Karpas-422 (cell line): ENCODE measurements at regions not wholly inside any gene's neighbourhood (a gene's known extent, or its start where the extent isn't known, plus 50 kb on each side); places are given as distances from the start of the nearest gene placed in this dataset.
A peak's percentile ranks its signal among the peaks of the same experiment; 100 is the strongest.

ENCODE experiments used
- DNase-seq: peaks from one replicate; pipeline ENCODE4 v3.0.0-alpha.2; 2015
- H2AFZ ChIP-seq: fragments of 200-600 bp; sonication (generic); 2 replicates; pipeline ENCODE4 v1.6.1; 2014; ENCODE audit warnings: antibody characterized with exemption, low read length, mixed read lengths
- H3K27ac ChIP-seq: fragments of 200-600 bp; sonication (generic); 2 replicates; pipeline ENCODE4 v1.5.1; 2014; ENCODE audit warnings: mild to moderate bottlenecking, low read length, moderate library complexity
- H3K27me3 ChIP-seq: fragments of 200-600 bp; sonication (generic); 2 replicates; pipeline ENCODE4 v1.6.1; 2014; ENCODE audit warnings: low read length, mixed read lengths
- H3K36me3 ChIP-seq: fragments of 200-600 bp; sonication (generic); 2 replicates; pipeline ENCODE4 v1.6.1; 2014; ENCODE audit warnings: low read length, mixed read lengths; ENCODE audit not compliant: insufficient read depth
- H3K4me1 ChIP-seq: fragments of 200-600 bp; sonication (generic); 2 replicates; pipeline ENCODE4 v1.6.1; 2014; ENCODE audit warnings: mild to moderate bottlenecking, low read length, mixed read lengths
- H3K4me2 ChIP-seq: fragments of 200-600 bp; sonication (generic); 2 replicates; pipeline ENCODE4 v1.6.1; 2014; ENCODE audit warnings: low read length, low read depth, mild to moderate bottlenecking; ENCODE audit not compliant: poor library complexity, severe bottlenecking
- H3K4me3 ChIP-seq: fragments of 200-600 bp; sonication (generic); 2 replicates; pipeline ENCODE4 v1.5.1; 2014; ENCODE audit warnings: mild to moderate bottlenecking, antibody characterized with exemption, low read length, mixed read lengths
- H3K79me2 ChIP-seq: fragments of 200-600 bp; sonication (generic); 2 replicates; pipeline ENCODE4 v1.6.1; 2014; ENCODE audit warnings: mild to moderate bottlenecking, low read length, mixed read lengths
- H3K9ac ChIP-seq: fragments of 200-600 bp; sonication (generic); 2 replicates; pipeline ENCODE4 v1.6.0; 2014; ENCODE audit warnings: low read length
- H3K9me2 ChIP-seq: fragments of 200-600 bp; sonication (generic), shearing (Covaris generic); replicated peaks from 2 replicates; pipeline ENCODE4 v1.6.0; 2014; ENCODE audit warnings: mild to moderate bottlenecking, low read length, moderate library complexity; ENCODE audit not compliant: insufficient read depth
- H3K9me3 ChIP-seq: fragments of 300-700, 200-600 bp; sonication (generic); 2 replicates; pipeline ENCODE4 v1.6.1; 2014; ENCODE audit warnings: low read length, mixed read lengths
- H4K20me1 ChIP-seq: fragments of 200-600 bp; sonication (generic); 2 replicates; pipeline ENCODE4 v1.6.1; 2014; ENCODE audit warnings: mild to moderate bottlenecking, antibody characterized with exemption, low read length, low read depth; ENCODE audit not compliant: insufficient read depth

- no peak overlapping the region for H3K9ac ChIP-seq
- H3K4me1 ChIP-seq: peaks cover 5% of the 10 kb centered on the region; the same call in 1 of the 2 replicates
- no peaks in the 10 kb centered on the region for H3K36me3 ChIP-seq
- no peak overlapping the region for H3K4me2 ChIP-seq
- no peaks in the 10 kb centered on the region for H3K79me2 ChIP-seq
- no peaks in the 10 kb centered on the region for H3K9me3 ChIP-seq
- no peaks in the 10 kb centered on the region for H4K20me1 ChIP-seq
- H3K4me3 ChIP-seq: no peak overlapping the region
- no peaks in the 10 kb centered on the region for H3K27me3 ChIP-seq
- no peak overlapping the region for H2AFZ ChIP-seq
- no peak for DNase-seq
- H3K9me2 ChIP-seq: no peaks in the 10 kb centered on the region
- no peak overlapping the region for H3K27ac ChIP-seq
Observed at GRCh38 chr3:107942244-107942643, 148.6 kb downstream of the CD47 start.

DNA sequence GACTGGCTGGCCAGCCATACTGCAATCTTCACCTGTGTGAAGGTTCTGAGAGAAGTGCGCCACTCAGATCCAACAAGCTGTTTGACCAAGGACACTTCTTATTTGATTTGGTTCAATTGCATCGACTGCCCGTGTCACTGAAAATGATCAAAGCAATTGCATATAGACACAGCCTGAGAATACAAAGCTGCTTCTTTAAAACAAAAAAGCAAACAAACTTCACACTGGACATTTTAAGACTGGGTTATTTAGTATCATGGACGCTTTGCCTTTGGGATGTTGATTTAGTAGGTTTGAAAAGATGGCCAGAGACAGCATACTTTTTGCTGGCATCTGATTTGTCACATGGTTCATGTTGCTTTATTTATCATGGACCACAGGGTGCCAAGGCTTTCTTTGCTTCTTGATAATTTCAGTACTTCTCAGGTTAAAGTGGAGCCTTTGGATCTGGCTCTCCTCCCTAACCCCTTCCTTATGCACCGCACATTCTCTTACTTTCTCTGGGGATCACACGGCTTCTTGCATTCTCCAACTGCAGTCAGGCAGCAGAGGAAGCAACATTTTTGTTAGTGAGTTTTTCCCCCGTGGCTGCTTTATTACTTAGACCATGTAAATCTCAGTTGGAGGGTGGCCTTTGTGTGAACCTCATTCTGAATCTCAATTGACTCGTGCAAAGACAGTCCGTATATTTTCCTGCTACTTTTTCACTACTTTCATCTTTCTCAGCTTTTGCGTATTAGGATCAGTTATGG is 151.0 kb downstream of the CD47 start:
- no peaks in the 10 kb centered on the region for H4K20me1 ChIP-seq
- no peak overlapping the region for H3K27ac ChIP-seq
- H3K4me2 ChIP-seq: no peak overlapping the region
- H3K9ac ChIP-seq: no peak overlapping the region
- H3K4me1 ChIP-seq: peaks cover 1% of the 10 kb centered on the region; the same call in 1 of the 2 replicates
- no peaks in the 10 kb centered on the region for H3K79me2 ChIP-seq
- no peaks in the 10 kb centered on the region for H3K9me2 ChIP-seq
- no peaks in the 10 kb centered on the region for H3K36me3 ChIP-seq
- no peak for DNase-seq
- no peak overlapping the region for H3K4me3 ChIP-seq
- no peak overlapping the region for H2AFZ ChIP-seq
- H3K9me3 ChIP-seq: no peaks in the 10 kb centered on the region
- H3K27me3 ChIP-seq: no peaks in the 10 kb centered on the region

- Histone ChIP-seq H3K4me1 (no peaks in the 10 kb centered on the region), H3K27ac (no peak overlapping the region), H4K20me1 (no peaks in the 10 kb centered on the region), H3K36me3 (no peaks in the 10 kb centered on the region), H3K4me3 (no peak overlapping the region), H3K27me3 (no peaks in the 10 kb centered on the region), H3K9ac (no peak overlapping the region), H3K4me2 (no peak overlapping the region), H3K79me2 (no peaks in the 10 kb centered on the region), H3K9me2 (no peaks in the 10 kb centered on the region), H3K9me3 (no peaks in the 10 kb centered on the region), H2AFZ (no peak overlapping the region)
- DNase-seq: peak; percentile 70
Observed at GRCh38 chr3:107938143-107938542, 152.7 kb downstream of the CD47 start.

DNA sequence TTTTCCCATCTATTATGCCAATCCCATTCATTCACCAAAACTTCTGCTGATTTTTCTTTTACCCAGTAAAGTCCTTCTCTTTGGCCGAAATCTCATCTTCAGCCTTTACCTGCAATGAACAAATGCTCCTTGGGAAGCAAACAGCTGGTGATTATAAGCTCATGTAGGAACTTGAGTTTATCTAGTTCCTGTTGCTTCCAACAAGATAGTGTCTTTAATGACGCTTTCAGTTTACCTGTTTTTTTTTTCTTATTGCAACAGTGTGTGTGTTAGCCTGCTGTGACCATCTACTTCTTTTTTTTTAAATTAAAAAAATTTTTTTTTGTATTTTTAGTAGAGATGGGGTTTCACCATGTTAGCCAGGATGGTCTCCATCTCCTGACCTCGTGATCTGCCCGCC is 156.0 kb downstream of the CD47 start:
- Histone ChIP-seq H3K27me3 (no peaks in the 10 kb centered on the region), H3K27ac (no peak overlapping the region), H4K20me1 (no peaks in the 10 kb centered on the region), H3K36me3 (no peaks in the 10 kb centered on the region), H3K79me2 (no peaks in the 10 kb centered on the region), H3K9ac (no peak overlapping the region), H3K4me1 (no peaks in the 10 kb centered on the region), H3K4me3 (no peak overlapping the region), H3K4me2 (no peak overlapping the region), H3K9me3 (no peaks in the 10 kb centered on the region), H3K9me2 (no peaks in the 10 kb centered on the region), H2AFZ (no peak overlapping the region)
- DNase-seq: no peak

- DNase-seq: no peak
Observed at GRCh38 chr3:107933450-107933849, 157.4 kb downstream of the CD47 start.

GRCh38 chr3:107931326-107931725 is 159.5 kb downstream of the CD47 start:
- H3K27ac ChIP-seq: no peak overlapping the region
- no peak overlapping the region for H2AFZ ChIP-seq
- H3K9ac ChIP-seq: no peak overlapping the region
- H3K36me3 ChIP-seq: no peaks in the 10 kb centered on the region
- no peak overlapping the region for H3K4me3 ChIP-seq
- H3K4me2 ChIP-seq: no peak overlapping the region
- DNase-seq: no peak
- H3K9me3 ChIP-seq: no peaks in the 10 kb centered on the region
- no peaks in the 10 kb centered on the region for H3K27me3 ChIP-seq
- peaks cover 11% of the 10 kb centered on the region for H3K4me1 ChIP-seq
- H4K20me1 ChIP-seq: no peaks in the 10 kb centered on the region
- no peaks in the 10 kb centered on the region for H3K79me2 ChIP-seq
- H3K9me2 ChIP-seq: no peaks in the 10 kb centered on the region

More at GRCh38 chr3:107933450-107933849, 157.4 kb downstream of the CD47 start:
- no peaks in the 10 kb centered on the region for H4K20me1 ChIP-seq
- no peak overlapping the region for H3K4me3 ChIP-seq
- H3K27me3 ChIP-seq: no peaks in the 10 kb centered on the region
- no peaks in the 10 kb centered on the region for H3K36me3 ChIP-seq
- H3K9me2 ChIP-seq: no peaks in the 10 kb centered on the region
- no peak overlapping the region for H2AFZ ChIP-seq
- no peak overlapping the region for H3K4me2 ChIP-seq
- no peaks in the 10 kb centered on the region for H3K79me2 ChIP-seq
- no peak overlapping the region for H3K27ac ChIP-seq
- no peak overlapping the region for H3K9ac ChIP-seq
- H3K9me3 ChIP-seq: no peaks in the 10 kb centered on the region
- H3K4me1 ChIP-seq: no peaks in the 10 kb centered on the region

DNA sequence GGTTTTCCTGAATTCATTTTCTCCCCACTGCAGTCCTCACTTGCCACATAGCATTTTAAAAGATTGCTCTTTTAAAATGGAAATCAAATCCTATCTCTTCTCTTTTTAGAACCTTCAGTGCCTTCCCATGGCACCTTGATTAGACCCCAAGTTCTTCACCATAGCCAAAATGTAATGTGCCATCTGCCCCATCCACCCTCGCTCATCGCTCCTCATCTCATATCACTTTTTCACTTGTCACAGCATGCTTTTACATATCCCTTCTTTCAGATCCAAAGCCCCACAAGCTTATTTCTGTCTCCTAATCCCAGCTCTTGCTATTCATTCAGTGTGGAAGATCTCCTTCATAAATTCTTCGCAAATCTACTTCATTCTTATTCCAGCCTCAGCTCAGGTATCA is 161.7 kb downstream of the CD47 start:
- no peak overlapping the region for H3K4me2 ChIP-seq
- H3K36me3 ChIP-seq: no peaks in the 10 kb centered on the region
- H4K20me1 ChIP-seq: no peaks in the 10 kb centered on the region
- no peaks in the 10 kb centered on the region for H3K79me2 ChIP-seq
- no peaks in the 10 kb centered on the region for H3K27me3 ChIP-seq
- no peaks in the 10 kb centered on the region for H3K9me2 ChIP-seq
- H3K4me1 ChIP-seq: peaks cover 11% of the 10 kb centered on the region
- no peak overlapping the region for H3K9ac ChIP-seq
- no peak overlapping the region for H3K4me3 ChIP-seq
- DNase-seq: no peak
- H2AFZ ChIP-seq: no peak overlapping the region
- no peak overlapping the region for H3K27ac ChIP-seq
- no peaks in the 10 kb centered on the region for H3K9me3 ChIP-seq

GRCh38 chr3:107928084-107928445 is 162.8 kb downstream of the CD47 start:
- Histone ChIP-seq H2AFZ (peak overlapping the region; percentile 91; the same call in 1 of the 2 replicates), H3K4me3 (peak overlapping the region; percentile 62), H3K79me2 (no peaks in the 10 kb centered on the region), H3K4me1 (peaks cover 11% of the 10 kb centered on the region), H3K27me3 (no peaks in the 10 kb centered on the region), H3K27ac (no peak overlapping the region), H3K9me3 (no peaks in the 10 kb centered on the region), H3K9me2 (no peaks in the 10 kb centered on the region), H3K36me3 (no peaks in the 10 kb centered on the region), H3K4me2 (peak overlapping the region; percentile 71), H3K9ac (peak overlapping the region; percentile 56), H4K20me1 (no peaks in the 10 kb centered on the region)
- peak; percentile 45 for DNase-seq
